HG03469 (cell line): ENCODE measurements at regions not wholly inside any gene's neighbourhood (a gene's known extent, or its start where the extent isn't known, plus 50 kb on each side); places are given as distances from the start of the nearest gene placed in this dataset.
"Not testable (repeated sequence)": the region's sequence is repeated elsewhere in the genome, so short reads cannot be mapped to it uniquely, and the experiment has no call there.

Source experiments
- ATAC-seq: cut with Tn5 transposase; IDR thresholded peaks from one replicate; pipeline ENCODE4 v1.9.1; 2021; ENCODE audit warnings: mild to moderate bottlenecking, moderate library complexity, moderate number of reproducible peaks; ENCODE audit not compliant: unreplicated experiment

DNA sequence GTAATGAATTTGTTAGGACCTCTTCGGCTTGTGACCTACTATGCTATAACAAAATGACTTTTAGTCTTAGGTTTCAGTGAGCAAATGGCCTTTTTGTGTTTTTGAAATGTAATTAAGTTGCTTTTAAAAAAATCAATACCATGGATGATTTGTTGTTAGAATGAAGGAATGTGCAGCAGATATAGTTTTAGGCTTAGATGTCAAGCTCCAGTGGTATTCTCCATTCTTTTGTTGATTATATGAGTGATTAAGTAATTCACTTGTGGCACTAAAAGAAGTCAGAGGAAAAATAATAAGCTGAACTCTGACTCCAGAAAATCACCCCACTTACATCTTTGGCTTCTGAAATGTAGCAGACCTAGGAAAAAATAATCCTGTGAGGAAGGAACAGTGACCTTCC lies 474.1 kb upstream of the MIS18BP1 start:
- no peak for ATAC-seq

- no peak for ATAC-seq
These were observed 468.5 kb upstream of the MIS18BP1 start for GRCh38 chr14:45721472-45721871.

DNA sequence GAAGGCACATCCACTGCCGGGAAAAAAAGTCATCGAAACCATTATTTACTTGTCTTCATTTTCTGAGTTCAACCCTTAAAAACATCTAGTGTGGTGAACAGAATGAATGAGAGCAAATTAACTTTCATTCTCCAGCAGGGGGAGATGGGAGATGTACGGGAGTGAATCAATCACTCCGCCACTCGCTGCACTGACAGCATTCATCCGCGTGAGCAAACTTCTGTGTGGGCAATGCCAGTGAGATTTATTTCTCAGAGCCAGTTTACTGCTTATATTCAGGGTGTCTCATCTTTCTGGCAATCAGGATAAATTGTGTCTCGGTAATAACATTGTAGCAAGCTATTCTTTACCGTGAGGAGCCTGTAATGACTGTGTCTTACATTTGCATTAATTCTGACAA lies 463.6 kb upstream of the MIS18BP1 start:
- no peak for ATAC-seq

- ATAC-seq = no peak
These were observed 462.9 kb upstream of the MIS18BP1 start for GRCh38 chr14:45715946-45716345.

GRCh38 chr14:45709541-45709940 lies 456.5 kb upstream of the MIS18BP1 start:
- no peak for ATAC-seq

GRCh38 chr14:45705940-45706534 lies 453.0 kb upstream of the MIS18BP1 start:
- ATAC-seq = no peak

- ATAC-seq = no peak
These were observed 446.5 kb upstream of the MIS18BP1 start for GRCh38 chr14:45699471-45699870.

DNA sequence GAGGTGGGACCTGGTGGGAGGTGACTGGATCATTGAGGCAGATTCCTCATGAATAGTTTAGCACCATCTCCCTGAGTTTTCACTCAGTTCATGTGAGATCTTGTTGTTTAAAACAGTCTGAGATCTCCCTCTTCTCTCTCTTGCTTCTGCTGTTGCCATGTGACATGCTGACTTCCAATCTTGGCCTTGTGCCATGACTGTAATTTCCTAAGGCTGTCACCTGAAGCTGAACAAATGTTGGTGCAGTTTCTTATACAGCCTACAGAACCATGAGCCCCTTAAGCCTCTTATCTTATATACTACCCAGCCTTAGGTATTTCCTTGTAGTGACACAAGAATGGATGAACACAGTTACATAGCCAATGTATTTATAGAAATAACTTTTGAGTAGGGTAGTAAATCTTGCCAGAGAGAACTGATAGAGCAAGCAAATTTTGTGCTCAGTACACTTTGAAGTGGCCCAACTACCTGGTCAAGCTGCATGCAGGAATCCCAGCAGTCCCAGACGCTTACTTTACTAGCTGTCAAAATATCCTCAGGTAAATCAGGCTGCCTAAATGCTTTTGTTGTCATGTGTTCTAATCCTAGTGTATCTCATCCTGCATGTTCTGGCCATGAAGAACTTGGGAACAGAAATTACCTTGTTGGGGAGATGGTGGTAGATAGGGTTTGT lies 445.6 kb upstream of the MIS18BP1 start:
- no peak for ATAC-seq

GRCh38 chr14:45686771-45687170 lies 433.8 kb upstream of the MIS18BP1 start:
- no peak for ATAC-seq

GRCh38 chr14:45680531-45680930 lies 427.5 kb upstream of the MIS18BP1 start:
- ATAC-seq = no peak

DNA sequence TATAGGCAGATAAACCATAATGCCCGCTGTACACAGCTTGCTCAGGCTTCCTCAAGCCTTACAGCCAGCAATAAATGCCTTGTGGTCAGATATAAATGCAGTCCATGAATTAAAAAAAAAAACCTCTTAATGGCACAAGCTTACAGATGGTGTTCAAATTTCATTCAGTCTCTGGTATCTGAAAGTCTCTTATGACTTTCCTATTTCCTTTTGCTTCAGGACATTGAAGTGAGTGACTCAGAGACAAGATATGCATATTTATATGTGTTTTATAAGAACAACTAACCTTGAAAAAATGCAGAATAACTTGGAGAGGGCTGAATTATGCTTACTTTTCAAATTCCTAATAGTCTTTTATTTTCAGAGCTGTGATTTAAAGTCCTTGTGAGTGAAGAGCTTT lies 426.9 kb upstream of the MIS18BP1 start:
- no peak for ATAC-seq

DNA sequence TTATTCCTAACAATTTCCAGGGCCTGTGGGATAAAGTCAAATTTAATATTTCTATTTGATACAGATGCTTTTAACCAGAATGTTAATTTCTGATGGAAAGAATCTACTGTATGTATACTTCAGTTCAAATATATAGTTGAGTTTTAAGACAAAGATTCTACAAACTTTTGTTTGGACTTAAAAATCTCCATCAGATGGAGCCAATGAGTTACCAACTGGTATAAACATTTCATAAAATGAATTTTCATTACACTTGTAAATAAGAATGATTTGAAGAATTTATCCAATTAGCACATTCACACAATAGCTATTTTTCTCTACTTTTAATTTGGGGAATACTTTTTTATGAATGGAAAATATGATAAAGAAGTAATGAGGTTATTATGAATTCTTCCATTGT lies 425.2 kb upstream of the MIS18BP1 start:
- ATAC-seq = no peak

DNA sequence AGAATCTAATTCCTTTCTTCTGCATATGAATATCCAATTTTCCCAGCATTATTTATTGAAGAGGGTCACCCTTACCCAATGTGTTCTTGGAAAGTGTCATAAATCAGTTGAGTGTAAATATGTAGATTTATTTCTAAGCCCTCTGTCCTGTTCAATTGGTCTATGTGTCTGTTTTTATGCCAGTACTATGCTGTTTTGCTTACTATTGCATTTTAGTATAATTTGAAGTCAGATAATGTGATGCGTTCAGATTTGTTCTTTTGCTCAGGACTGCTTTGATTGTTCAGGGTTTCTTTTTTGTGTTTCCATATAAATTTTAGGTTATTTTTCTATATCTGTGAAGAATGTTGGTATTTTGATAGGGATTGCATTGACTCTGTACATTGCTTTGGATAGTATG lies 420.4 kb upstream of the MIS18BP1 start:
- no peak for ATAC-seq

- no peak for ATAC-seq
These were observed 411.8 kb upstream of the MIS18BP1 start for GRCh38 chr14:45664668-45665356.

GRCh38 chr14:45658917-45659299 lies 405.9 kb upstream of the MIS18BP1 start:
- no peak for ATAC-seq

DNA sequence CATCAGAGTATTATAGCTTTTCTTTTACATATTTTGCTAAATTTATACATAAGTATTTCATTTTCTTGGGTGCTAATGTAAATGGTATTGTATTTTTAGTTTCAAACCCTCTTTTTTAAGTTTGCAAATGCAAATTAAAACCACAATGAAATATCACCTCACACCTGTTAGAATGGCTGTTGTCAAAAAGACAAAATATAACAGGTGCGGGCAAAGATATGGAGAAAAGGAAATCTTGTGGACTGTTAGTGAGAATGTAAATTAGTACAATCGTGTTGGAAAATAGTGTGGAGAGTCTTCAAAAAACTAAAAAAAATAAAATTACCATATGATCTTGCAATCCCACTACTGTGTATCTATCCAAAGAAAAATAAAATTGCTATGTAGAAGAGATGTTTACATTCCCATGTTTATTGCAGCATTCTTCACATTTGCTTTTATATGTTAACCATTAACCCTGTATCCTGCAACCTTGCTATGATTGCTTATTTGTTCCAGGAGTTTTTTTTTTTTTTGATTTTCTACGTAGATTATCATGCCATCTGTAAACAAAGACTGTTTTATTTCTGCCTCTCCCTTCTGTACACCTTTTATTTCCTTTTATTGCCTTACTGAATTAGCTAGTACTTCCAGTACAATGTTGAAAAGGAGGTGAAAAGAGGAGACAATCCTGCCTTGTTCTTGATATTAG lies 405.4 kb upstream of the MIS18BP1 start:
- no peak for ATAC-seq

DNA sequence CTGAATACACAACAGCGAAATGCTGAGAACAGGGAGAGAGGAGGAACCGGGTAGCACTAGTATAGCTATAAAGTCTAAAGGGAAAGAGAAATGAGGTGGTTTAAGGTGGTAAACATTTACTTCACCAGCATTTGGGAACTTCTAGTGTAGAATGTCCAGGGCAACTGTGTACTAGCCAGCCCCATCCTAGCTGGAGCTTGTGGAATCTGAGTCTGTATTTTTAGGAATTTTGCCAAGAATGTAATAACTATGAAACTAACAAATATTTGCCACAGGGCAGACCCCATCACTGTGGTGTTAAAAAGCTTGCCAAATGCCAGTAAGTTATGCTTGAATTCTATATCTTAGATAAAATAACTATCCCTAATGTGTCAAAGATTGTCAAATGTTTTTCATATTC lies 398.9 kb upstream of the MIS18BP1 start:
- no peak for ATAC-seq

- ATAC-seq = no peak
These were observed 397.8 kb upstream of the MIS18BP1 start for GRCh38 chr14:45650754-45651153.

- ATAC-seq = no peak
These were observed 396.0 kb upstream of the MIS18BP1 start for GRCh38 chr14:45649051-45649450.

DNA sequence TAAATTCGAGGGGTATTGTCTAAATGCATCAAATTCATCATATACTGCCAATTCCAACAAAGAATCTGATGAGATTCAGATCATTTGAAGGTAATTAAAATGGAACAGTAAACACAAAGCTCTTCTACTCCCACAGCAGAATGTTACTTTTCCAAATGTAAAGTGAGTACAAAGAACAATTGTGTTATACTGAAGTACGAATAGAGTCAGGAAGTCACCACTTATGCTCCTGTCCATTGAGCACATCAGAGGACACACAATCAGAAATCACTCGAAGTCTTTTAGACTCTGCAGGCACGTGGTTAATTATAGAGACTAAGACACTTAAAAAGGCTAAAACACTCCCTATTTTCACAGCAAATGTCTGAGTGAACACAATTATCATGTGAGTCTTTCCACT lies 388.5 kb upstream of the MIS18BP1 start:
- no peak for ATAC-seq

GRCh38 chr14:45634651-45635441 lies 381.8 kb upstream of the MIS18BP1 start:
- not testable (repeated sequence) for ATAC-seq
